ENCODE measurements at regions not wholly inside any gene's neighbourhood (a gene's known extent, or its start where the extent isn't known, plus 50 kb on each side); places are given as distances from the start of the nearest gene placed in this dataset.

DNA sequence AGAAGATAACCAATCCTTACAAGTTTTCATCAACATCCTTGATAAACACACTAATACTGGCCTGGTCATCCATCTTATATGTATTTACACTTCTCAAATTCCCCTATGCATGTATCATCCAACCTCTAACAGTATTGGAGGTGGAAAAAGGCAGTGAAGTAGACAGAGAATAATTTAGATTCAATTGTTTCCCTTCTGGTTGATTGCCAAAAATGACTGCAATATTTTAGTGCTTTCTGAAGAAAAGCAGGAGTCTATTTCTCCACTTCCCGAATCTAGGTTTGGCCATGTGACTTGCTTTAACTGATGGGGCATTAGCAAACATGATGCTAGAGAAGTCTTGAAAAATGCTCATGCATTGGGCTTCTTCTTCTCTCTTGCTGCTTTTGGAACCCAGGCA is 78.3 kb upstream of the METAP2 start:
- Mint-ChIP-seq H3K27ac (no peak overlapping the region), H3K36me3 (peaks cover 4% of the 10 kb centered on the region), H3K9me3 (peaks cover 8% of the 10 kb centered on the region), H3K4me1 (peaks cover 7% of the 10 kb centered on the region), H3K4me3 (no peak overlapping the region), H3K27me3 (peaks cover 13% of the 10 kb centered on the region)
- DNase-seq = no peak

DNA sequence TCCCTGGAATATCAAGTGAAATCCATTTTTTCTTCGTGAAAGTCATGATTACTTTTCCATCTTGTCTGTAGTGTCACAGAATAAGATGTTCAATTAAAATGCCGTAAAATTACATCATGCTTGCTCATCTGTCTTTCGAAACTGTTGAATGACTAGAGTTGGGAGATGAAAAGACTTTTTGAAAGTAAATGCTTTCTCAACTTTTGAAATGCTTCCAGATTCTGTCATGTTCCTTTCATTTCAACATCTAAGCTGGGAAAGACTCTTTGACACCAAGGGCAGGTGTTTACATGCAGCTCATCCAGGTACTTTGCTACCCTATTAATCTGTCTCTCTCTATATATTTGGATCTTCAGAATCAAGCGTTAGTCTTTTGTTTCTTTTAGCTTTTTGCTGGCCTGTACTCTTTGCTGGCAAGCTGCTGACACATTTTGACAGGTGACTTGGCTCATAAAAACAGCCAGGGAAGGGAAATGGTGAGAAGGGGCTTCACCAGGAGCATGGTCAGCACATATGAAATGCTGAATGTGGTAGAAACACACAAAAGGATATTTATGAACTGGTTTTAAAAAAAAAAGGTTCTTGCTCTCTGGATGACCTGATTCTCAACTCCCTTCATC is 77.0 kb upstream of the METAP2 start:
- DNase-seq = no peak
- peak overlapping the region; percentile 22 for H3K27ac Mint-ChIP-seq
- H3K36me3 Mint-ChIP-seq = peaks cover 4% of the 10 kb centered on the region
- H3K4me1 Mint-ChIP-seq = peaks cover 7% of the 10 kb centered on the region
- peaks cover 8% of the 10 kb centered on the region for H3K9me3 Mint-ChIP-seq
- H3K4me3 Mint-ChIP-seq = no peak overlapping the region
- H3K27me3 Mint-ChIP-seq = peaks cover 13% of the 10 kb centered on the region

DNA sequence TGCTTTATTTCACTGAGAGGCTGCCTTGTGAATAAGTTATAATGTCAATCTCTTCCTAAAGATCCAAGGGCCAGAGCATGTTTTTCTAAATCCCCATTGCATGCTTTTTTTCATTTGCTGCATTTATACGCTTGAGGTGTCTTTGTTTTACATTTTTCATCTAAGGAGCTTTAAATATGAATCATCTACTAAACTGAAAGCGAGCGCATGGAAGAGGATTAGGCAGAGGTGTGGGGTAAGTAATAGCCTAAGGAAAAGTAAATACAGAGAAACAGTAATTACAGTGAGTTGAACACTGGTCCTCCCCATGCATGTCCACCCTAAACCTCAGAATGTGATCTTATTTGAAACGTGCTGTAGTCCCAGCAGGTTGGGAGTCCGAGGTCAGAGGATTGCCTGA is 76.4 kb upstream of the METAP2 start:
- peaks cover 4% of the 10 kb centered on the region for H3K36me3 Mint-ChIP-seq
- H3K27ac Mint-ChIP-seq = no peak overlapping the region
- peaks cover 7% of the 10 kb centered on the region for H3K4me1 Mint-ChIP-seq
- no peak overlapping the region for H3K4me3 Mint-ChIP-seq
- peaks cover 13% of the 10 kb centered on the region for H3K27me3 Mint-ChIP-seq
- DNase-seq = no peak
- H3K9me3 Mint-ChIP-seq = peaks cover 8% of the 10 kb centered on the region

DNA sequence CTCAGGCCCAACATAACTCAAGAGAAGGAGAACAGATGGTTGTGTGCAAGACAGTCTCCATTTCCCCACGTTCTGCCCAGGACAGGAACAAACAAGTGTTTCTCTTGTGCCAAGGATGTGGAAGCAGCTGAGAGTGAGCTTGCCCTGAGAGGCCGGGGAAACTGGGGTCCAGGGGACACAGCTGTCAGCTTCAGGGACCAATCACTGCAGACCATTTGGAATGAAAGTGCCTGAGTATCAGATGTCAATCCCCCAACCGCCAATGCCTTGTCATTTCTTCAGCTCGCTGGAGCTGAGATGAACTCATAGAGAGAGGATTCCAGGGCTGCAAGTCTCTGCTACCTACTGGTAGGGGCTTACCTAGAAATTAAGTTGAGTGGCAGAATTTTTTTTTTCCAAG is 71.9 kb upstream of the METAP2 start:
- Mint-ChIP-seq H3K27ac (no peak overlapping the region), H3K36me3 (no peaks in the 10 kb centered on the region), H3K9me3 (no peaks in the 10 kb centered on the region), H3K4me3 (no peak overlapping the region), H3K4me1 (peaks cover under 1% of the 10 kb centered on the region), H3K27me3 (peaks cover 4% of the 10 kb centered on the region)
- DNase-seq = no peak

DNA sequence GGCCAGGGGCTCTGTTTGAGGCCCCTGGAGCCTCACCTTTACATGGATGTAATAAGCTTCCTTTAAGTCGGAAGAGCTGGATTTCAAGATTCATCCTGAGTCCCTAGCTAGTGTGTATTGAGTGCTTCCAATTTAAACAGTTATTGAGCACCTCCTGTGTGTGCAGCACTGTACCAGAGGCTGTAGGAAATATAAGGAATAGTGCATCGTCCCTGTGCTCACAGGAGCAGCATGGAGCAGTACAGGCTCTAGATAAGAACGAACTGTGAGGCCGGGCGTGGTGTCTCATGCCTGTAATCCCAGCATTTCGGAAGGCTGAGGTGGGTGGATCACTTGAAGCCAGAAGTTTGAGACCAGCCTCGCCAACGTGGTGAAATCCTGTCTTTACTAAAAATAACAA is 65.8 kb upstream of the METAP2 start:
- no peak for DNase-seq
- H3K4me3 Mint-ChIP-seq = no peak overlapping the region
- no peaks in the 10 kb centered on the region for H3K4me1 Mint-ChIP-seq
- H3K27ac Mint-ChIP-seq = no peak overlapping the region
- H3K9me3 Mint-ChIP-seq = no peaks in the 10 kb centered on the region
- no peaks in the 10 kb centered on the region for H3K36me3 Mint-ChIP-seq
- H3K27me3 Mint-ChIP-seq = no peaks in the 10 kb centered on the region

DNA sequence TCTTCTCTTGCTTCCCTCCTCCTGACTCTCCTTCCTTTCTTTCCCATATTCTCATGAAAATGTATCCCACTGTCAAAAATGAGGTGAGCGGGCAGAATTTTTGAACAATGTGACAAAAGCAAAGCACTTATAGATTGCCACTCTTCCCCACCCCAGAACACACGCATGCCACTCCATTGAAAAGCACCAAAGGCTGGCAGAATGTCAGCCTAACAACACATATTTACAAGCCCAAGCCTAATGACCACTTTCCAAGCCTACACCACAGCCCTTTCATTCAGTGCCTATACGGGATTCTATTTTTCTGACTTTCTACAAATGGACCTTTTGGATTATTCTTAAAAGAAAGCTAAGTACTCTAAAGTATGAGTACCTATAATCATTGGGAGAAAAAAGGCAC is 62.9 kb upstream of the METAP2 start:
- Mint-ChIP-seq H3K4me3 (no peak overlapping the region), H3K36me3 (no peaks in the 10 kb centered on the region), H3K27me3 (no peaks in the 10 kb centered on the region), H3K4me1 (no peaks in the 10 kb centered on the region), H3K9me3 (no peaks in the 10 kb centered on the region), H3K27ac (no peak overlapping the region)
- DNase-seq = no peak

DNA sequence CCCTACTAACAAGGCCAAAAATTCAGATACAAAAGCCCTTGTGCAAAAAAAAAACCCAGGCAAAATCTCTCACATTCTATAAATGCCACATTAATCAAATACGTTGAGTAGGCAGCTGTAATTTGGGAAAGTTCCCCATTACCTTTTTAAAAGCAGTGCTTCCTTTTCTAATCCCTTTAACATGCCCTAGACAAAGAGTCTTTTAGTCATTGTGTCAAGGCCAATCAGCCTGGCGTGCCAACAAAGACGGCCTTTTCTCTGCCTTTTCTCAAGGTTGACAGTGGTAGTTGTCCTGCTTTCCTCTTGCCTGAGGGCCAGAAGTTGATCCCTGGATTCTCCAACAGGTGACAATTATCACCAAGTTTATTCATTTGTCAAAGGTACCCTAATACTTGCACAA is 62.5 kb upstream of the METAP2 start:
- Mint-ChIP-seq H3K27ac (no peak overlapping the region), H3K4me1 (no peaks in the 10 kb centered on the region), H3K4me3 (no peak overlapping the region), H3K36me3 (no peaks in the 10 kb centered on the region), H3K27me3 (no peaks in the 10 kb centered on the region), H3K9me3 (no peaks in the 10 kb centered on the region)
- no peak for DNase-seq

DNA sequence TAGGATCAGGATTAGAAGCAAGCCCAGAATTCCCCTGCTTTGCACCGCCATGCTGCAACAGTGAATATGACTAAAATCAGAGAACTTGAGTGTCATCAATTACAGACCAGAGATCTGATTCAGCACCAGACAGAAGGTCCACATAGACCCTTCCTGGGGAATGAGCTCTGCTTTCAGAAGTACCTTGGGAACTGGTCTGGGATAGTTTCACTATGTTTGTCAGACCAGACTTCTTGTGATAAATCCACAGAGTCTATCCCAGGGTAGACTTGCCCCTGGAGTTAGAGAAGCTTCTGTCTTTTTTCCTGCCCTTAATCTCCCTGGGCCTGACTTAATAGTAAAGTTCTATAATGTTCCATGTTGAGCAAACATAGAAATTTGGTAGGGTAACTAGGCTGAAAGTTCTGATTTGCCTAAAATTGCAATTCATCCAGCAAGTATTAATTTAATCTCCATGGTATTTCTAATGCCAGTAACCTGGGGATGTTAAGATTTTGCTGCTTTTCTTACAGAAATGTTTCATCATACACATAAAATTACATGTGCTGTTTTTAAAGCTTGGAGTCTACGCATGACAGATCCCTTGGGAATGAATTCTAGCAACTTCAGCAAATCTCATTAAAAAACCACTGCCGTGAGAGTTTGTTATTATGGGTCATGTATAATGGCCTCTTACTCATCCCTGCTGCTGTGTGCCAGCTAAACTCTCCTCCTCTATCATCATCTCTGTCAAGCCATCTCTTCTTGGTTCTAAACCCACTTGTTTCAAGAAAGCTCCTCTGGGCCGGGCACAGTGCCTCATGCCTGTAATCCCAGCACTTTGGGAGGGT is 61.3 kb upstream of the METAP2 start:
- Mint-ChIP-seq H3K4me3 (no peak overlapping the region), H3K27ac (no peak overlapping the region), H3K36me3 (no peaks in the 10 kb centered on the region), H3K4me1 (no peaks in the 10 kb centered on the region), H3K27me3 (no peaks in the 10 kb centered on the region), H3K9me3 (no peaks in the 10 kb centered on the region)
- no peak for DNase-seq

DNA sequence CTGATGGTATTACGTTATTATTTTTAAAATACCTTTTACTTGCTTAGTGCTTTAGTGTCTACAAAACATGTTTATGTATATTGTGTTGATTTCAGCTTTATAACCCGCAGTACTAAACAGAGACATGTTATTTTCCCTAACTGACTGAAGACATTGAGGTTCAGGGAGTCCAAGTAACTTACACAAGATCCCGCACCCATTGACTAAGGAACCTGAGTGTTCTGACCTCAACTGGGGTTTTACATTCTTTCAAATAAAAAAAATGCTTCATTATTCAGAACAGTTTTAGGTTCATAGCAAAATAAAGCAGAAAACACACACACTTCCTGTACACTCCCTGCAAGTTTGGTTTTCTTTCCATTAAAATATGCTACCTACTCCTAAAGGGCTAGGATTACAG is 60.4 kb upstream of the METAP2 start:
- H3K27me3 Mint-ChIP-seq = no peaks in the 10 kb centered on the region
- H3K4me1 Mint-ChIP-seq = no peaks in the 10 kb centered on the region
- H3K4me3 Mint-ChIP-seq = no peak overlapping the region
- H3K9me3 Mint-ChIP-seq = no peaks in the 10 kb centered on the region
- H3K27ac Mint-ChIP-seq = no peak overlapping the region
- no peaks in the 10 kb centered on the region for H3K36me3 Mint-ChIP-seq
- no peak for DNase-seq

DNA sequence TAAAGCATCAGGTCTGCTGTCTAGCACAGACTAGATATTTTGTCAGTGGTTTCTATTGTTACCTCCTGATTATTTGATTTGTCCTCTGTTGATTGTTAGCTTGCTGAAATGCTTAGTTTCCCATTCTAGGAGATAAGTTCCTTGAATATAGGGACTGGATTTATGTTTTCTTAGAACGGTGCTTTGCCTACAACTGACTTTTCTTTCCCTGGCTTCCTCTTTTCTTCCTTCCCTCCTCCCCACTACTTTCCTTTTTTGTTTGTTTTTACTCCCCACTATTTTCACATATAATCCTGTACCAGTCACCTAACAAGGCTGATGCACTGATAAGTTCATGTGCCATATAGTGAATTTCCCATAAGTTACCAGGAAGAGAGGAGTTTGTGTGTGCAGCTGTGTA is 58.5 kb upstream of the METAP2 start:
- no peaks in the 10 kb centered on the region for H3K36me3 Mint-ChIP-seq

DNA sequence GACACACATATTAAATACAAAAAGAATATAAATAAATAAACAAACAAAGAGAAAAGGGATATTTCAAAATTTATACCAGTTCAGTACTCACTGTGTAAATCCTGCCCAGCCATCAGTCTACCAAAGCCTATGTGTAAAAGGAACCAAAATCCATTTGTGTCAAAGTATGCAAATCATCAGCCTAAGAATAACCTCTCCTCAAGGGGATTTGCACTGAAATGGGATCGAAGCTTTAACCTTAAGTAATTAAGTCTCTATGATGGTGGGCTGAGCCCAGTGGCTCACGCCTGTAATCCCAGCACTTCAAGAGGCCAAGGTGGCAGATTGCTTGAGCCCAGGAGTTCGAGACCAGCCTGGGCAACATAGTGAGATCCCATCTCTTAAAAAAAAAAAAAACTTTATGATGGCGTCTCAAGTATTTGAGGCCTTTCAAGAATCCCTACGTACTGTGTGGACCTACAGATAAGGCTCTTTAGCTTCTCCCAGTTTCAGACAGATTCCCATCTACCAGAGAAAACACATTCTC is 57.8 kb upstream of the METAP2 start:
- Mint-ChIP-seq H3K4me3 (no peak overlapping the region), H3K27me3 (no peaks in the 10 kb centered on the region), H3K27ac (no peak overlapping the region), H3K36me3 (no peaks in the 10 kb centered on the region), H3K9me3 (no peaks in the 10 kb centered on the region), H3K4me1 (no peaks in the 10 kb centered on the region)
- no peak for DNase-seq

More for the DNA sequence above, 58.5 kb upstream of the METAP2 start:
- H3K4me1 Mint-ChIP-seq = no peaks in the 10 kb centered on the region
- no peak overlapping the region for H3K4me3 Mint-ChIP-seq
- no peak for DNase-seq
- no peaks in the 10 kb centered on the region for H3K27me3 Mint-ChIP-seq
- H3K9me3 Mint-ChIP-seq = no peaks in the 10 kb centered on the region
- no peak overlapping the region for H3K27ac Mint-ChIP-seq

DNA sequence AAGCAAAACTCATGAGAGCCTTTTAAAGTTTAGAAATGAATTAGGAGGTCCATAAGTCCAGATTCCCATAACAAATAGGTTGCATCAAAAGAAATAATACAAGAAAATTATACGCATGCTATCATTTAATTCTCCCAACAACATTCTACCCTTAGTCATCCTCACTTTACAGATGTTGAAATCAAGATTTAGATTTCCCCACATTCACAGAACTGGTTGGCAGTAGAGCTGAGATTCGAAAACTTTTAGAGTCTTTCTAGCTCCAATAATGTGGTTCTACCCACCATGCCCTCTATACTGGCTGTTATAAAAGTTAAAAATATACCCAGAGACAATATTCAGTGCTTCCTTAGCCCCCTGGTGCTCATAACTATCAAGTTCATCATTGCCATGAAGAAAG is 56.6 kb upstream of the METAP2 start:
- Mint-ChIP-seq H3K9me3 (no peaks in the 10 kb centered on the region), H3K27ac (no peak overlapping the region), H3K4me1 (no peaks in the 10 kb centered on the region), H3K4me3 (no peak overlapping the region), H3K36me3 (no peaks in the 10 kb centered on the region), H3K27me3 (no peaks in the 10 kb centered on the region)
- no peak for DNase-seq

DNA sequence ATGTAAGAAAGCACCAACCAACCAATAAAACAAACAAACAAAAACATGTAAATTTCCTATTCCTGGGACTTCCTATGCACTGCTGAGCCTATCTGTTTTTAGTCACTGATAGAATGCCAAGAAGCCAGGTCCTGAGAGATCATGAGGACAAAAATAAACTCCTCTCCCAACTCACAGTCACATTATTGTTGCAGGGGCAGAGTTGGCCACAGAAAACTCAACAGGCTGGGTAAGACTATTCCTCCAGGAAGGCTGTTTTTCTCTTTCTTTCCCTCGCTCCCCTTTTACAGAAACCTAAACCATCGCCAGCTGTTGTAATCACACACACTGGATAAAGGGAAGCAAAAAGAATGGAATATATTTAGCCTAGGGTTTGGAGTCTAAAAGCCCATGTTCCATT is 55.8 kb upstream of the METAP2 start:
- no peaks in the 10 kb centered on the region for H3K36me3 Mint-ChIP-seq
- no peaks in the 10 kb centered on the region for H3K4me1 Mint-ChIP-seq
- H3K27me3 Mint-ChIP-seq = no peaks in the 10 kb centered on the region
- H3K9me3 Mint-ChIP-seq = no peaks in the 10 kb centered on the region
- H3K27ac Mint-ChIP-seq = no peak overlapping the region
- DNase-seq = no peak
- no peak overlapping the region for H3K4me3 Mint-ChIP-seq

All from activated naive CD8-positive, alpha-beta T cell treated with anti-CD3 and anti-CD28 coated beads for 36 hours (primary cell).